ENCODE measurements at regions not wholly inside any gene's neighbourhood (a gene's known extent, or its start where the extent isn't known, plus 50 kb on each side); places are given as distances from the start of the nearest gene placed in this dataset.

DNA sequence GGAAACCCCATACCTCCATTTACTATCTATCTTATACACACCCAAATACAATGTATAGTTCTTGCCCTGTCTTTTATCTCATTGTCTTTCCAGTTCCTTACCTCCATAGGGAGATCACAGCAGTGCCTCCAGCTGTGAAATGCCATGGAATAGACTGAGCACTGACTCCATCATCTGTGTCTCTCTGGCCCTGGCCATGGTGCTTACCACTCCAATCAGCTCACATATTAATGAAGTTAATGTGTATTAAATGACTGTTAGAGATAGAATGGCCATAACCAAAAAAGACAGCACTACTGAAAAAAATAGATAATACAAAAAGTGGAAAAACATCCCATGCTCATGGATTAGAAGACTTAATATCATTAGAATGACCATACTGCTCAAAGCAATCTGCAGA lies 240.4 kb upstream of the SOX21 start:
- Mint-ChIP-seq H3K27me3 (ENCODE audit: low read depth in 3 of 3) (peaks cover 0 to 4% (median 1%) of the 10 kb centered on the region in 3 donors), H3K36me3 (no peaks in the 10 kb centered on the region), H3K4me1 (no peaks in the 10 kb centered on the region), H3K9me3 (peaks cover 0 to 2% (median 0%) of the 10 kb centered on the region in 7 donors), H3K27ac (no peak overlapping the region), H3K4me3 (no peak overlapping the region)
- Histone ChIP-seq H4K20me1 (ENCODE audit: insufficient read depth, low read length) (no peaks in the 10 kb centered on the region), H3K9ac (ENCODE audit: insufficient read depth, low read length, poor library complexity, severe bottlenecking) (no peak overlapping the region), H3K79me2 (ENCODE audit: insufficient read depth, low read length) (no peaks in the 10 kb centered on the region), H3K27ac (ENCODE audit: low read depth in 1 of 2, low read length in 2 of 2) (no peak overlapping the region), H3K36me3 (replicated peaks in 1 of 2; ENCODE audit: control insufficient read depth in 1 of 2, insufficient read depth in 2 of 2, low read length in 2 of 2) (no peaks in the 10 kb centered on the region), H3K27me3 (ENCODE audit: control insufficient read depth in 2 of 2, insufficient read depth in 2 of 2, low read length in 2 of 2) (no peaks in the 10 kb centered on the region), H3K4me2 (replicated peaks; ENCODE audit: extremely low read depth, low read length, poor library complexity, severe bottlenecking) (no peak overlapping the region), H3K4me3 (replicated peaks in 1 of 3; ENCODE audit: low read depth in 2 of 3, low read length in 3 of 3) (no peak overlapping the region), H3K9me3 (replicated peaks in 1 of 2; ENCODE audit: control insufficient read depth in 1 of 2, insufficient read depth in 1 of 2, low read length in 2 of 2) (no peaks in the 10 kb centered on the region), H3K4me1 (ENCODE audit: control insufficient read depth in 1 of 2, insufficient read depth in 2 of 2, low read length in 2 of 2) (no peaks in the 10 kb centered on the region), H2AFZ (ENCODE audit: insufficient read depth, low read depth, low read length, poor library complexity, severe bottlenecking) (no peak overlapping the region)
- intact Hi-C loops (cut with micrococcal nuclease): no loop called here
- no peak for DNase-seq
- TF ChIP-seq, protein P1, sequence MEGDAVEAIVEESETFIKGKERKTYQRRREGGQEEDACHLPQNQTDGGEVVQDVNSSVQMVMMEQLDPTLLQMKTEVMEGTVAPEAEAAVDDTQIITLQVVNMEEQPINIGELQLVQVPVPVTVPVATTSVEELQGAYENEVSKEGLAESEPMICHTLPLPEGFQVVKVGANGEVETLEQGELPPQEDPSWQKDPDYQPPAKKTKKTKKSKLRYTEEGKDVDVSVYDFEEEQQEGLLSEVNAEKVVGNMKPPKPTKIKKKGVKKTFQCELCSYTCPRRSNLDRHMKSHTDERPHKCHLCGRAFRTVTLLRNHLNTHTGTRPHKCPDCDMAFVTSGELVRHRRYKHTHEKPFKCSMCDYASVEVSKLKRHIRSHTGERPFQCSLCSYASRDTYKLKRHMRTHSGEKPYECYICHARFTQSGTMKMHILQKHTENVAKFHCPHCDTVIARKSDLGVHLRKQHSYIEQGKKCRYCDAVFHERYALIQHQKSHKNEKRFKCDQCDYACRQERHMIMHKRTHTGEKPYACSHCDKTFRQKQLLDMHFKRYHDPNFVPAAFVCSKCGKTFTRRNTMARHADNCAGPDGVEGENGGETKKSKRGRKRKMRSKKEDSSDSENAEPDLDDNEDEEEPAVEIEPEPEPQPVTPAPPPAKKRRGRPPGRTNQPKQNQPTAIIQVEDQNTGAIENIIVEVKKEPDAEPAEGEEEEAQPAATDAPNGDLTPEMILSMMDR (IDR thresholded peaks at IDR 0.05): no peak

DNA sequence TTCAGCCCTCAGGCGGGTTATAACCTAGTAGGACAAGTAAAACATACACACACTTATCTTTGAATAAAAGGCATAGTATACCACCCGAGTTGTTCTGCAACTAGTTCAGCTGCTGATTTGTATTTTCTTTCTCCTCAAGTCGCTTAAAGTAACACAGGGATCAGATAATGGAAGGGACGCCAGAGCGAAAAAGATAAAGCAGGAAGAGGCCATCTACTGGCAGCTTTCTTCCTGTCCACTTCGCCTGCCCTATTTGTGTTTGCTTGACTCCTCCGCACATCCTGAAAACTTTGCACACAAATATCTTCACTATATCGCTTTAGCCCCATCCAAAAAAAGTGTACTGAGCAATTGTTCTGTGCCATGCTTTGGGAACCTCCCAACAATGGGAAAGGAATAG lies 238.0 kb upstream of the SOX21 start:
- no peak overlapping the region for H3K9ac ChIP-seq (ENCODE audit: insufficient read depth, low read length, poor library complexity, severe bottlenecking)
- Mint-ChIP-seq H3K4me3 (no peak overlapping the region), H3K27ac (no peak overlapping the region), H3K9me3 (peaks cover 0 to 5% (median 0%) of the 10 kb centered on the region in 7 donors), H3K4me1 (no peaks in the 10 kb centered on the region), H3K36me3 (no peaks in the 10 kb centered on the region), H3K27me3 (ENCODE audit: low read depth in 3 of 3) (peaks cover 0 to 4% (median 1%) of the 10 kb centered on the region in 3 donors)
- H3K4me2 ChIP-seq (replicated peaks; ENCODE audit: extremely low read depth, low read length, poor library complexity, severe bottlenecking): no peak overlapping the region
- H2AFZ ChIP-seq (ENCODE audit: insufficient read depth, low read depth, low read length, poor library complexity, severe bottlenecking): no peak overlapping the region
- no peaks in the 10 kb centered on the region for H3K79me2 ChIP-seq (ENCODE audit: insufficient read depth, low read length)
- H3K27ac ChIP-seq (ENCODE audit: low read depth in 1 of 2, low read length in 2 of 2): no peak overlapping the region
- no peaks in the 10 kb centered on the region for H3K9me3 ChIP-seq (replicated peaks in 1 of 2; ENCODE audit: control insufficient read depth in 1 of 2, insufficient read depth in 1 of 2, low read length in 2 of 2)
- H3K27me3 ChIP-seq (ENCODE audit: control insufficient read depth in 2 of 2, insufficient read depth in 2 of 2, low read length in 2 of 2): no peaks in the 10 kb centered on the region
- intact Hi-C loops (cut with micrococcal nuclease): no loop called here
- H4K20me1 ChIP-seq (ENCODE audit: insufficient read depth, low read length): no peaks in the 10 kb centered on the region
- no peak overlapping the region for H3K4me3 ChIP-seq (replicated peaks in 1 of 3; ENCODE audit: low read depth in 2 of 3, low read length in 3 of 3)
- no peaks in the 10 kb centered on the region for H3K36me3 ChIP-seq (replicated peaks in 1 of 2; ENCODE audit: control insufficient read depth in 1 of 2, insufficient read depth in 2 of 2, low read length in 2 of 2)
- WGBS (ENCODE audit: insufficient coverage): 90% methylated on average over 5 of the region's 8 CpGs
- H3K4me1 ChIP-seq (ENCODE audit: control insufficient read depth in 1 of 2, insufficient read depth in 2 of 2, low read length in 2 of 2): no peaks in the 10 kb centered on the region
- no peak for DNase-seq
- TF ChIP-seq, protein P1 (IDR thresholded peaks at IDR 0.05): no peak

Measured in CD14-positive monocyte (primary cell).